ENCODE measurements at regions not wholly inside any gene's neighbourhood (a gene's known extent, or its start where the extent isn't known, plus 50 kb on each side); places are given as distances from the start of the nearest gene placed in this dataset.

- Mint-ChIP-seq H3K36me3 (no peaks in the 10 kb centered on the region), H3K4me1 (peaks cover 8 to 35% of the 10 kb centered on the region in 2 donors), H3K9me3 (peaks cover 4 to 19% (median 7%) of the 10 kb centered on the region in 6 donors), H3K27me3 (ENCODE audit: low read depth in 3 of 3) (peaks cover 0 to 1% (median 0%) of the 10 kb centered on the region in 3 donors), H3K27ac (peak overlapping the region; percentile 15 to 88 (median 60)), H3K4me3 (peak overlapping the region; percentile 50 to 69 (median 64))
- DNase-seq, result peak; percentile 25 to 61 (median 52)
Observed at GRCh38 chr20:12627485-12627884, 381.3 kb upstream of the SPTLC3 start.

- Mint-ChIP-seq H3K27ac (no peak overlapping the region), H3K4me1 (no peaks in the 10 kb centered on the region), H3K9me3 (peaks cover 0 to 12% (median 3%) of the 10 kb centered on the region in 6 donors), H3K36me3 (no peaks in the 10 kb centered on the region), H3K4me3 (no peak overlapping the region), H3K27me3 (ENCODE audit: low read depth in 3 of 3) (no peaks in the 10 kb centered on the region)
- DNase-seq, result no peak
Observed at GRCh38 chr20:12638633-12639312, 370.0 kb upstream of the SPTLC3 start.

- Mint-ChIP-seq H3K9me3 (peaks cover 0 to 15% (median 3%) of the 10 kb centered on the region in 6 donors), H3K27me3 (ENCODE audit: low read depth in 3 of 3) (peaks cover 0 to 2% (median 0%) of the 10 kb centered on the region in 3 donors), H3K27ac (no peak overlapping the region), H3K4me3 (no peak overlapping the region), H3K4me1 (no peaks in the 10 kb centered on the region), H3K36me3 (no peaks in the 10 kb centered on the region)
- no peak for DNase-seq
Observed at GRCh38 chr20:12640251-12640650, 368.5 kb upstream of the SPTLC3 start.

GRCh38 chr20:12641619-12642018 lies 367.2 kb upstream of the SPTLC3 start:
- DNase-seq, result no peak
- H3K36me3 Mint-ChIP-seq, result no peaks in the 10 kb centered on the region
- no peak overlapping the region for H3K27ac Mint-ChIP-seq
- H3K4me3 Mint-ChIP-seq, result no peak overlapping the region
- peaks cover 0 to 2% (median 0%) of the 10 kb centered on the region in 3 donors for H3K27me3 Mint-ChIP-seq (ENCODE audit: low read depth in 3 of 3)
- H3K9me3 Mint-ChIP-seq, result peaks cover 0 to 20% (median 3%) of the 10 kb centered on the region in 6 donors
- H3K4me1 Mint-ChIP-seq, result no peaks in the 10 kb centered on the region

- peaks cover 0 to 20% (median 5%) of the 10 kb centered on the region in 6 donors for H3K9me3 Mint-ChIP-seq
- no peaks in the 10 kb centered on the region for H3K4me1 Mint-ChIP-seq
- H3K36me3 Mint-ChIP-seq, result no peaks in the 10 kb centered on the region
- H3K27ac Mint-ChIP-seq, result no peak overlapping the region
- DNase-seq, result no peak
- H3K27me3 Mint-ChIP-seq (ENCODE audit: low read depth in 3 of 3), result peaks cover 0 to 2% (median 0%) of the 10 kb centered on the region in 3 donors
- no peak overlapping the region for H3K4me3 Mint-ChIP-seq
Observed at GRCh38 chr20:12644461-12644860, 364.3 kb upstream of the SPTLC3 start.

GRCh38 chr20:12649234-12649633 lies 359.5 kb upstream of the SPTLC3 start:
- H3K27ac Mint-ChIP-seq, result no peak overlapping the region
- H3K36me3 Mint-ChIP-seq, result no peaks in the 10 kb centered on the region
- DNase-seq, result no peak
- H3K4me1 Mint-ChIP-seq, result no peaks in the 10 kb centered on the region
- peaks cover 0 to 27% (median 6%) of the 10 kb centered on the region in 6 donors for H3K9me3 Mint-ChIP-seq
- peaks cover 0 to 2% (median 0%) of the 10 kb centered on the region in 3 donors for H3K27me3 Mint-ChIP-seq (ENCODE audit: low read depth in 3 of 3)
- H3K4me3 Mint-ChIP-seq, result no peak overlapping the region

GRCh38 chr20:12653642-12654041 lies 355.1 kb upstream of the SPTLC3 start:
- Mint-ChIP-seq H3K4me3 (no peak overlapping the region), H3K4me1 (no peaks in the 10 kb centered on the region), H3K9me3 (peaks cover 3 to 16% (median 5%) of the 10 kb centered on the region in 6 donors), H3K36me3 (no peaks in the 10 kb centered on the region), H3K27me3 (ENCODE audit: low read depth in 3 of 3) (no peaks in the 10 kb centered on the region), H3K27ac (no peak overlapping the region)
- DNase-seq, result no peak

- Mint-ChIP-seq H3K27me3 (ENCODE audit: low read depth in 3 of 3) (peaks cover 0 to 2% (median 0%) of the 10 kb centered on the region in 3 donors), H3K9me3 (peaks cover 1 to 35% (median 14%) of the 10 kb centered on the region in 6 donors), H3K27ac (no peak overlapping the region), H3K4me1 (no peaks in the 10 kb centered on the region), H3K36me3 (peaks cover 0 to 3% (median 0%) of the 10 kb centered on the region in 3 donors), H3K4me3 (no peak overlapping the region)
- DNase-seq, result no peak
Observed at GRCh38 chr20:12659942-12660341, 348.8 kb upstream of the SPTLC3 start.

- Mint-ChIP-seq H3K36me3 (peaks cover 0 to 3% (median 0%) of the 10 kb centered on the region in 3 donors), H3K27me3 (ENCODE audit: low read depth in 3 of 3) (peaks cover 0 to 2% (median 0%) of the 10 kb centered on the region in 3 donors), H3K9me3 (peaks cover 1 to 40% (median 17%) of the 10 kb centered on the region in 6 donors), H3K27ac (no peak overlapping the region), H3K4me1 (no peaks in the 10 kb centered on the region), H3K4me3 (no peak overlapping the region)
- no peak for DNase-seq
Observed at GRCh38 chr20:12660918-12661317, 347.9 kb upstream of the SPTLC3 start.

- Mint-ChIP-seq H3K4me1 (no peaks in the 10 kb centered on the region), H3K36me3 (no peaks in the 10 kb centered on the region), H3K27ac (no peak overlapping the region), H3K27me3 (ENCODE audit: low read depth in 3 of 3) (peaks cover 0 to 4% (median 0%) of the 10 kb centered on the region in 3 donors), H3K9me3 (peaks cover 0 to 9% (median 2%) of the 10 kb centered on the region in 6 donors), H3K4me3 (no peak overlapping the region)
- no peak for DNase-seq
Observed at GRCh38 chr20:12670301-12670700, 338.5 kb upstream of the SPTLC3 start.

GRCh38 chr20:12673352-12673751 lies 335.4 kb upstream of the SPTLC3 start:
- Mint-ChIP-seq H3K9me3 (peaks cover 0 to 8% (median 3%) of the 10 kb centered on the region in 6 donors), H3K36me3 (no peaks in the 10 kb centered on the region), H3K4me1 (no peaks in the 10 kb centered on the region), H3K27me3 (ENCODE audit: low read depth in 3 of 3) (peaks cover 0 to 3% (median 2%) of the 10 kb centered on the region in 3 donors), H3K4me3 (no peak overlapping the region), H3K27ac (no peak overlapping the region)
- no peak for DNase-seq

- Mint-ChIP-seq H3K4me3 (no peak overlapping the region), H3K36me3 (no peaks in the 10 kb centered on the region), H3K27me3 (ENCODE audit: low read depth in 3 of 3) (peaks cover 0 to 4% (median 3%) of the 10 kb centered on the region in 3 donors), H3K27ac (no peak overlapping the region), H3K9me3 (peaks cover 0 to 17% (median 1%) of the 10 kb centered on the region in 6 donors), H3K4me1 (no peaks in the 10 kb centered on the region)
- DNase-seq, result no peak
Observed at GRCh38 chr20:12677925-12678324, 330.8 kb upstream of the SPTLC3 start.

GRCh38 chr20:12679447-12679846 lies 329.3 kb upstream of the SPTLC3 start:
- H3K27me3 Mint-ChIP-seq (ENCODE audit: low read depth in 3 of 3), result peaks cover 0 to 4% (median 3%) of the 10 kb centered on the region in 3 donors
- no peaks in the 10 kb centered on the region for H3K4me1 Mint-ChIP-seq
- DNase-seq, result no peak
- H3K27ac Mint-ChIP-seq, result no peak overlapping the region
- H3K36me3 Mint-ChIP-seq, result no peaks in the 10 kb centered on the region
- H3K4me3 Mint-ChIP-seq, result no peak overlapping the region
- H3K9me3 Mint-ChIP-seq, result peaks cover 0 to 19% (median 1%) of the 10 kb centered on the region in 6 donors

GRCh38 chr20:12682613-12683012 lies 326.2 kb upstream of the SPTLC3 start:
- Mint-ChIP-seq H3K27ac (no peak overlapping the region), H3K9me3 (peaks cover 0 to 15% (median 0%) of the 10 kb centered on the region in 6 donors), H3K4me1 (no peaks in the 10 kb centered on the region), H3K36me3 (no peaks in the 10 kb centered on the region), H3K27me3 (ENCODE audit: low read depth in 3 of 3) (peaks cover 0 to 3% (median 3%) of the 10 kb centered on the region in 3 donors), H3K4me3 (no peak overlapping the region)
- DNase-seq, result no peak

Data from immature natural killer cell (primary cell).